A673 (cell line): ENCODE measurements at regions not wholly inside any gene's neighbourhood (a gene's known extent, or its start where the extent isn't known, plus 50 kb on each side); places are given as distances from the start of the nearest gene placed in this dataset.
"Not testable (repeated sequence)": the region's sequence is repeated elsewhere in the genome, so short reads cannot be mapped to it uniquely, and the experiment has no call there.

Experiments
- BruUV-seq: library from RNA; stranded (reverse); fragments of 400-500 nt; replicated peaks from 2 replicates; lab custom pipeline; 2021; lab: Mats Ljungman, UMichigan
- CTCF ChIA-PET: fragments of 300-600 bp; sonication (Branson Sonifier 250); formaldehyde crosslinking; loops from one replicate; lab custom pipeline; 2022; ENCODE audit warnings: antibody characterized with exemption; lab: Charles Lee
- POLR2A ChIA-PET: fragments of 300-600 bp; sonication (Branson Sonifier 250); formaldehyde crosslinking; loops from one replicate; lab custom pipeline; 2022; ENCODE audit warnings: antibody characterized with exemption; ENCODE audit not compliant: low non-redundant PET; lab: Charles Lee
- DNase-seq: peaks from one replicate; pipeline ENCODE4 v3.0.0-alpha.2; 2015; ENCODE audit warnings: low spot score
- H3K27ac ChIP-seq: fragments of 200-600 bp; sonication (generic); 2 replicates; pipeline ENCODE4 v1.5.1; 2016; ENCODE audit warnings: mixed run types, low read depth, mild to moderate bottlenecking, mixed read lengths, antibody characterized with exemption, low read length; ENCODE audit not compliant: poor library complexity, severe bottlenecking
- H3K27me3 ChIP-seq: fragments of 200-600 bp; sonication (generic); replicated peaks from 2 replicates; pipeline ENCODE4 v1.6.1; 2017; ENCODE audit warnings: mixed run types, low read depth, mild to moderate bottlenecking, mixed read lengths, antibody characterized with exemption, low read length; ENCODE audit not compliant: insufficient read depth, poor library complexity
- H3K36me3 ChIP-seq: fragments of 200-600 bp; sonication (generic); 2 replicates; pipeline ENCODE4 v1.6.1; 2016; ENCODE audit warnings: mixed run types, mild to moderate bottlenecking, mixed read lengths, antibody characterized with exemption, low read length; ENCODE audit not compliant: insufficient read depth, poor library complexity, severe bottlenecking
- H3K4me1 ChIP-seq: fragments of 200-600 bp; sonication (generic); 2 replicates; pipeline ENCODE4 v1.6.1; 2017; ENCODE audit warnings: mixed run types, mild to moderate bottlenecking, mixed read lengths, antibody characterized with exemption, low read length; ENCODE audit not compliant: insufficient read depth, poor library complexity, severe bottlenecking
- H3K4me3 ChIP-seq: fragments of 200-600 bp; sonication (generic); 2 replicates; pipeline ENCODE4 v1.5.1; 2016; ENCODE audit warnings: low read depth, mixed run types, mild to moderate bottlenecking, mixed read lengths, low read length; ENCODE audit not compliant: poor library complexity, severe bottlenecking
- H3K9me3 ChIP-seq: fragments of 200-600 bp; sonication (generic); 2 replicates; pipeline ENCODE4 v1.6.1; 2016; ENCODE audit warnings: mixed run types, low read depth, mild to moderate bottlenecking, mixed read lengths, antibody characterized with exemption, low read length; ENCODE audit not compliant: poor library complexity, severe bottlenecking
- CTCF ChIP-seq: fragments of 300-800, 200-600 bp; sonication (generic); conservative IDR thresholded peaks from 2 replicates; pipeline ENCODE4 v1.5.1; 2017; ENCODE audit warnings: low read depth, mild to moderate bottlenecking, antibody characterized with exemption, low read length, moderate library complexity, mixed read lengths
- EZH2 ChIP-seq: fragments of 200-600 bp; sonication (generic); IDR thresholded peaks from 2 replicates; pipeline ENCODE4 v1.6.1; 2017; ENCODE audit warnings: borderline replicate concordance, low read depth, mild to moderate bottlenecking, mixed read lengths, antibody characterized with exemption, low read length; ENCODE audit not compliant: poor library complexity, severe bottlenecking
- intact Hi-C: fragments of 100-400 bp; cut with micrococcal nuclease; formaldehyde crosslinking; loops from one replicate; pipeline ENCODE4 v1.10.0; 2022; ENCODE audit not compliant: unreplicated experiment

- no TSS peak for BruUV-seq
- ChIA-PET POLR2A (no interaction called here), CTCF (no interaction called here)
- TF ChIP-seq CTCF (no peak), EZH2 (no peak)
- Histone ChIP-seq H3K4me3 (no peak overlapping the region), H3K27me3 (peaks cover 6% of the 10 kb centered on the region), H3K27ac (no peak overlapping the region), H3K9me3 (no peaks in the 10 kb centered on the region), H3K4me1 (no peaks in the 10 kb centered on the region), H3K36me3 (no peaks in the 10 kb centered on the region)
- DNase-seq: no peak
- intact Hi-C loops: no loop called here
These were observed 192.8 kb upstream of the MAGI2 start for GRCh38 chr7:79646278-79646677.

DNA sequence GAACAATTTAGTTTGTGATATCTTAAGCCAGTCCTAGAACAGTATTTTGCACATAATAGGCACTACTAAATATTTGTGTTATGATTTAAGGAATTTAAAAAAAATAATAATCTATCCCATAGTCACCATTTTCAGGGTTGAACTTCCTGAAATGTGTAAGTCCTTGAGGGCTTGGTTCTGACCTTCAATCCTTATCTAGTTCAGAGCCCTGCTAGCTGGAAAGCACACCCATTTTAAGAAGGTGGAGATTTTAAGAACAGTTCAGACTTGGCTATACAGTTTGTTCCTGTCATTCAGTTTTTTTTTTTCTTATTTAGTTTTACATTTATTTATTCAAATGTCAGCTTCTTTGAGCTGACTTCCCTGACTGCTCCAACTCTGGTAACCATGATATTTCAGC, 183.4 kb upstream of the MAGI2 start:
- POLR2A ChIA-PET: no interaction called here
- no peaks in the 10 kb centered on the region for H3K36me3 ChIP-seq
- no peak overlapping the region for H3K4me3 ChIP-seq
- no peaks in the 10 kb centered on the region for H3K9me3 ChIP-seq
- H3K27ac ChIP-seq: no peak overlapping the region
- no peaks in the 10 kb centered on the region for H3K4me1 ChIP-seq
- DNase-seq: no peak
- intact Hi-C loops: no loop called here
- BruUV-seq: no TSS peak
- CTCF ChIA-PET: no interaction called here
- TF ChIP-seq EZH2 (no peak), CTCF (no peak)
- H3K27me3 ChIP-seq: peaks cover 8% of the 10 kb centered on the region

DNA sequence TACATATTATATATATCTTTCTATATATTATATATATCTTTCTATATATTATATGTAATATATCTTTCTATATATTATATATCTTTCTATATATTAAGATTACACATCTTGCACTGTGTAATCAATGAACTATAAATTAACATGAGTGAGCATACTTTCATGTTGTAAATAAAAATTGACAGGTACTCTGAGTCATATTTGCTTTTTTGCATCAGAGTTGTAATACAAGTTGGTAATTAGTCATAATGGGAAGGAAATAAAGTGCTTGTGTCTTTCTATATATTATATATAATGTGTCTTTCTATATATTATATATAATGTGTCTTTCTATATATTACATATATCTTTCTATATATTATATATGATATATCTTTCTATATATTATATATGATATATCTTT, 172.5 kb upstream of the MAGI2 start:
- H3K36me3 ChIP-seq, POLR2A ChIA-PET, intact Hi-C loops, H3K9me3 ChIP-seq, H3K27me3 ChIP-seq, H3K4me3 ChIP-seq, H3K27ac ChIP-seq, CTCF ChIA-PET, DNase-seq, BruUV-seq, H3K4me1 ChIP-seq: not testable (repeated sequence)

GRCh38 chr7:79624336-79624735, 170.9 kb upstream of the MAGI2 start:
- no peaks in the 10 kb centered on the region for H3K27me3 ChIP-seq
- H3K27ac ChIP-seq: no peak overlapping the region
- no peaks in the 10 kb centered on the region for H3K4me1 ChIP-seq
- H3K4me3 ChIP-seq: no peak overlapping the region
- TF ChIP-seq CTCF: no peak
- no peak for TF ChIP-seq EZH2
- no peak for DNase-seq
- CTCF ChIA-PET: no interaction called here
- POLR2A ChIA-PET: no interaction called here
- intact Hi-C loops: no loop called here
- H3K36me3 ChIP-seq: no peaks in the 10 kb centered on the region
- BruUV-seq: no TSS peak
- H3K9me3 ChIP-seq: no peaks in the 10 kb centered on the region
